ENCODE measurements at regions not wholly inside any gene's neighbourhood (a gene's known extent, or its start where the extent isn't known, plus 50 kb on each side); places are given as distances from the start of the nearest gene placed in this dataset.

DNA sequence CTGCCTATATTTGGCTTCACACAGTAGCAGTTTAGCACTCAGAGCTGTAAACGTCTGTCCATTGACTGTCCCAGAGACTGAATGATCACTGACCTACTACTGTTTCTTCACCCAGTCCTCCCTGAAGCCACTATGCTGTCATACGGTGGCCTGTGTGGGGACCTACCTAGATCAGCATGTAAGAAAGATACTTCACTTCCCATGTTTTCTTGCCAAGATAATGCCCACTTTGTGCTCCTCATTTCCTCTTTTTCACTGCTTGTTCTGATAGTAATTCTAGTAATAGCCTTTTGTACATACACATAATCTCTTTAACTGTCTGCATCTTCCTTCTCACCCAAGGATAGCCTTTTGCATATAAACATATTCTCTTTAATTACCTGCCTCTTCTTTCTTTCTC is 109.9 kb upstream of the TIAM2 start:
- DNase-seq (ENCODE audit: low read depth in 1 of 2, low spot score in 1 of 2): no peak

DNA sequence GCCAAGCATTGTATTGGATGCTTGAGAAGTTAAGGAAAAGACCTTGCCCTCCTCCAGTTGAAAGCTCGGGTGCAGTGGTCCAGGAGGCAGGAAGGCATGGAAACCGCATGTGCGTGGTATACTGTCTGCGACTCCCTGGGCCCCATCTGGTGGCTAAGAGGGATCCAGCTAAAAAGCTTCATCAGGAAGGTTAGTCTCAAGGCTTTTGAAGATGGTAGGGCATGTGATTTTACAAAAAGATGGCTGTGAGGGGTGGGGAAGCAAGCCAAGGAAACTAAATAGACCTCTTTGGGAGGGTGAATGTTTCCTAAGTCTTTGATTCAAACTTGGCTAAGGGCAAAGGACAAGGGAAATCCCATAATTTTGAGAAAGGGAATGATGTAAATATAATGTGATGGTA is 109.1 kb upstream of the TIAM2 start:
- no peak for DNase-seq (ENCODE audit: low read depth in 1 of 2, low spot score in 1 of 2)

DNA sequence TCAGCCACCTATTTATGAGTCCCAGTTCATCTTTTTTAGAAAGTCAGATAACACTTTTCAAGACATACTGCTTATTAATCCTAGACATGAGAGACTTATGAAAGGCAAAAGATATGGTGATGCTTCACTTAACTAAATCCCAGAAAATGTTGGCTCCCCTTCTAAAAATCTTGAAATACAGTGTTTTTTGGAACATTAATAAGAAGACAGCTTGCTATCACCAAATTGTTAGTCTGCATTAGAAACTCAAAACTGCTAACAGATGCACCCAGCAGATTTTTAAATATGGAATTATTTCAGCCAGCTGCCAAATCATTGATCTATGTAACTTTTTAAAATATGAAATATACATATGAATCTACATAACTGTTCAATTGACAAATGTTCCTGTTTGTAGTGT is 108.6 kb upstream of the TIAM2 start:
- no peak for DNase-seq (ENCODE audit: low read depth in 1 of 2, low spot score in 1 of 2)

DNA sequence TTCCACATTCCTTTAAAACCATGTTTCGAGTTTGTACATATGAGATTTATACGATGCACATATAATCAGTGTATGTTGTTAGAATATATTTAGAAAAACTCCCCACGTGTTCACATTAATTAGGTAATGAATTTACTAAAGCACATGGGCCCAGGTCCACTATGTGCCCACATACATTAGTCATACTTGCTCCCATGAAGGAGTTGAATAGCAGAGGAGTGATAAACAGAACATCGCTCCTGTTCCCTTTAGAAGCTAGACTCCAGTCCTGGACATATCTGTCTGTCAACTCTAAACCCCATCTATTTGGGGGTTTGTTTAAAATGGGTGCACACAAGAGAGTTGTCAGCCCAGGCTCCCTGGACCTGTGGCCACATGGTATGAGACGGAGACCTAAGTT is 108.1 kb upstream of the TIAM2 start:
- no peak for DNase-seq (ENCODE audit: low read depth in 1 of 2, low spot score in 1 of 2)

DNA sequence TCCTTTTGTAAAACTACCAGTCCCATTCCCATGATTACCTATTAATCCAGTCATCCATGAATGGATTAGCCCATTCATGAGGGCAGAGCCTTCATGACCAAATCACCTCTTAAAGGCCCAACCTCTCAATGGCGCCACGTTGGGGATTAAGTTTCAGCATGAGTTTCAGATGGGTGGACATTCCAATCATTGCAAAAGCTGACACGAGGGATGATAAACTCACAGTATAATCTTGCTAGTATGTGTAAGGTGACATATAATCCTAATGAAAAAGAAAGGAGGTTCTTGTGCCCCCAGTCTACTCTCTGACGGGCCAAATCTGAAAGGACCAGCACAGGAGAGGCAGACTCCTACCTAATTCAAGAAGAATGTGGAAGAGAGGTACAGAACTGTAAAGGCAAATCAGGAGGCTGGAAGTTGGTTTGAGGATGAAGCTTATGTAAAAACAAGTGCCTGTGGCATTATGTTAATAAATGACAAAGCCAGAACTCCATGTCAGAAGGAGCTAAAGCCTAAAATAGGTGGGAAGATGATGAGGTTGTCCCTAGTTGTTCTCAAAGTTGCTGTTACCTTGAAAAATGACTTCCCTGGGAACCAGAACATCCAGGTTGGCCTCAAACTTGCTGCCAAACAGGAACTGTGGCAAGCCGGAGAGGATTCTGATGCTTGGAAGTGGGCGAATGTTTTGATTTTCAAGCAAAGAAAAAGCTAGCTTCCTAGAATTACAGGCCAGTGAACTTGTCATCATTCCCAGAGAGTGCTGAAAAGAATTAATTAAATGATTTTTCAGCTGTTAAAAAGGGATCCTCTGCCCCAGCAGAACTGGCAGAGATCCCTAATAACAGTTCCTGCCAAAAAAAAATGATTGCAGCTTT is 106.5 kb upstream of the TIAM2 start:
- DNase-seq (ENCODE audit: low read depth in 1 of 2, low spot score in 1 of 2): no peak

DNA sequence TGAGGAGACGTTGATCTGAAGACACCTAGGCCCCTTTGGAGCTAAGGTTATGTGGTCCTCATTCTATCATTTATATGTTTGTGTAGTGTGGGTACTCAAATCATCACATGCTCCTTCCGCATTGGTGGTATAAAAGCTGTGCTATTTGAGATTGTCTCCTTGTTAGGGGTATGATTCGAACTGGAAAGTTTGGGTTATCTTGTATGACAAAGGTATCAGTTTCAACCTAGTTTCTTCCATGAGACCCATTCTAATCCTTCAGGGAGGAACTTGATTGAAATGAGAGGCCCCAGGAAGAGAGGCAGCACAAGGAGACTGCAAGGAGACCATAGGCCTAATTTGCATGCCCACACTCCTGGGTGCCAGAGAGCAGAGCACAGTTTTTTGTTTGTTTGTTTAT is 104.2 kb upstream of the TIAM2 start:
- no peak for DNase-seq (ENCODE audit: low read depth in 1 of 2, low spot score in 1 of 2)

DNA sequence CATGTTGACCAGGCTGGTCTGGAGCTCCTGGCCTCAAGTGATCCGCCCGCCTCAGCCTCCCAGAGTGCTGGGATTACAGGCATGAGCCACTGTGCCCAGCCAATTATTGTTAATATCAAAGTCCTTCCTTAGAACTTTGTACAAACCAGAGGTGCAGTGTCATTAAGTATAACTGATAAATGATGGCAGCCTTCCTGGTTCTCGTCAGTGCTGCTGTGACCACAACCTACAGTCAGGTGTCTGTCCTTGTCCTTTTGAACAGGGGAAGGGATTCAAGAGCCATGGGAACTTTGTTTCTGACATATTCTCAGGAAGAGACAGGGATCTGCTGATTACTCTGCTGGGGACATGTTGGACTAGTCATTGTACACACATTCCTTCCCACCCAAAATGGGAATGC is 103.2 kb upstream of the TIAM2 start:
- DNase-seq (ENCODE audit: low read depth in 1 of 2, low spot score in 1 of 2): no peak

DNA sequence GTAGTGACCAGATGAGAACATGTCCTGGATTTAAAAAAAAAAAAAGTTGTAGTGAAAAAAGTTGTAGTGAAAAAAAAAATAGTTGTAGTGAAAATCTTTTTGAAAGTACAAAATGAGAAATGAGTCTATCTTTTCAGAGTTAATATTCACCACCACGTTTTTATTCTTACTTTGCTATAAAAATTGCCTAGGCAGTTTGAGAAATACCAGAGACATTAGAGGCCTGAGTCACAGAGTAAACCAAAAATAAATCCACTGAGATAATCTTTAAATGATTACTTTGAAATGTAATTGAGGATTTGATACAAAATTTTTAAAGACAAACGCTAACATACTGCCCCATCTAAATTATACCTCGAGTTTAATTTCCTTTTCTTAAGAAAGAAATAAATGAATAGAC is 101.2 kb upstream of the TIAM2 start:
- no peak for DNase-seq (ENCODE audit: low read depth in 1 of 2, low spot score in 1 of 2)

DNA sequence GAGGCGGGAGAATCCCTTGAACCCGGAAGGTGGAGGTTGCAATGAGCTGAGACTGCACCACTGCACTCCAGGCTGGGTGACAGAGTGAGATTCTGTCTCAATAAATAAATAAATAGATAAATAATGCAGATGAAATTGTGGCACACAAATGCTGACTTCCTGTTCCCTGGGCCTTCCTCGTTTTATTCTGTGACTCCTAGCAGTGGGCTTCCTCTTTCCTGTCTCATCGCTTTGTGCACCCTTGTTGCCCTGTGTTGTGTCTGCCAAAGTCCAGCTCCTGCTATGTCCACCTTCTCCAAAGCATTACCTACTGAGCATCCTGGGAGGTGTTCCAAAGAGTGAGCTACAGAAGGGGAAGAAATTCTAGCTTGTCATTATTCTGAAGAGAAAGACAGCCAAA is 100.2 kb upstream of the TIAM2 start:
- no peak for DNase-seq (ENCODE audit: low read depth in 1 of 2, low spot score in 1 of 2)

DNA sequence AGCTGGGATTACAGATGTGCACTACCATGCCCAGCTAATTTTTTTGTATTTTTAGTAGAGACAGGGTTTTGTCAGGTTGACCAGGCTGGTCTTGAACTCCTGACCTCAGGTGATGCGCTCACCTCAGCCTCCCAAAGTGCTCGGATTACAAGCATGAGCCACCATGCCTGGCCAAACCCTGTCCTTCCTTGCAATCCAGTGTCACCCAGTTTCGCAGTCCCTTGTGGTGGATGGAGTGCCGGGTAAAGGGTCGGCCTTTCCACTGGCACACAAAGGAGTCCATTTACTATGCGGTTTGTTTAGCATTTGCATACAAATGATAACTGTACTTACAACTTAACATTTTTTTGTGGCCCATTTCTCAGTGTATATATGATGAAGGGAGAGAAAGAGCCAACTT is 99.3 kb upstream of the TIAM2 start:
- DNase-seq (ENCODE audit: low read depth in 1 of 2, low spot score in 1 of 2): no peak

DNA sequence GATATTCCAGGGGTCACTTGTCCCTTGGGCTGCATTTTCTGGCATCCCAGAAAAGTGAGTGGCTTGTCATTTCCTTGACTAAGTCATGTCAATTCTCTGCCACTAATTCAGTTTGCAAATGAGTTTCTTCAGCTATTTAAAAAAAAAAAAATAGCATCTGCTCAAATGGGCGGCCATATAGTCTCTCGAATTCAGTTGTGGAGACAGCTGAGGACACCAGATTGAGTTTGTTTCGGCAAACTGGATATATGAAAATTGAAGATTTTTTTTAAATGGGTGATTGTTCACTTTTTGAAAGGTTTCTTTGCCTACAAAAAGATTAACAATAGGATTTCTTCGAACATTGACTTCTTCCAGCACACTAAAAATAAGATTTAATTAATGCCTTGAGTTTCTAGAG is 96.3 kb upstream of the TIAM2 start:
- no peak for DNase-seq (ENCODE audit: low read depth in 1 of 2, low spot score in 1 of 2)

DNA sequence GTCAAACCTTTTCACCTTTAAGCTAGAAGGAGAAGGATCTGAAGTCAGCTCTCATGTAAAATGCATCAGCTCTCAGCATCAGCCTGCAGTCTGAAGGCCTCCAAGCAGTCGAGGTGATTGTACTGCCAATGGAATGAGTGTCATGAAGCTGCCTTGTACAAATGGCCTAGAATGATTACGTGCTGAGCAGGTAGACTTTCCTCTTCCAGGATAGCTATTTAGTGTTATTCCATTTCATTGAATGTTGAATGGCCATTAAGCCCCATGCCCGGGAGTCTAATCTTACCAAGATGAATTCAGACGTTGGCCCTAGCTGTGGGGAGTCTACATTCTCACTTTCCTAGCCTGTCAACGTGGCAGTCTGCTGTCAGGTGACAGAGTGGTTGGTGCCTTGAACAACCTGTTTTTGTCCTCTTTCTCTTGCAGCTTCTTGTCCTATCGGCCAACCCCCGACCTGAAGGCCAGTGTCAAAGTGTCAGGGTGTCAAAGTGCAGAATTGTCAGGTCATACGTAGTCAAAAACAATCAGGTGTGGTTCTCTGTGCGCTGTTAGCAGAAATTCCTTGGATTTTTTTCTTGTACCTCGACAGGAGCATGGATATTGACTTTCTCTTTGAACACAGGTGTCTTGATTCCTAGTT is 95.2 kb upstream of the TIAM2 start:
- no peak for DNase-seq (ENCODE audit: low read depth in 1 of 2, low spot score in 1 of 2)

DNA sequence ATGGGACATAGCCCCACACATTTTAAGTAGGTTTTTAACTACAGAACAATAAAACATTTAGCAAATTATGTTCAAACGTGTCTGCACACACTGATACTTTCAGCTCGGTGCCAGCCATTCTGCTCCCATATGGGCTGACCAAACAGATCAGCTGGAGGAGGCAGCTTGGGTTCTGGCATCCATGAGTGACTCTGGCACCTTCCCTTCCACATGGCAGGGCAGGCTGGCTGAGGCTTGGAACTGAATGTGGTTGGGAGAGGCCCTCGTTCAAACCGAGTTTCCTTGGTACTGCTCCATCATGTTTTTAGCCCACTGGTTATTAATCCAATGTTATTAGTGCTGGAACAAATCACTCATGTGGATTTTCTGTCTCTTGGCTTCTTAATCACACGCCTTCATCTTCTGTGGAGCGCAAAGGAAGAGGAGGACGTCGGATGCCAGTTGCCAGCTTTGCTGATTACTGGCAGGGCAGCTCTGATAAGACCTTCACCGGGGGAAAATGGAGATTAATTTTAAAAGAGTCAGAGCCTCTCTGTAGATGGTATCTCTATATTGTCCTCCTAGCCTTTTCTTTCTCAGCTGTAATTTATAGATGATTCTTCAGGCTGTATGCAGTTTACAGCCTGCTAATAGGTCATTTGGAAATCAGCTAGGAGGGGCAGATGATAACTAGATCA is 93.1 kb upstream of the TIAM2 start:
- no peak for DNase-seq (ENCODE audit: low read depth in 1 of 2, low spot score in 1 of 2)

DNA sequence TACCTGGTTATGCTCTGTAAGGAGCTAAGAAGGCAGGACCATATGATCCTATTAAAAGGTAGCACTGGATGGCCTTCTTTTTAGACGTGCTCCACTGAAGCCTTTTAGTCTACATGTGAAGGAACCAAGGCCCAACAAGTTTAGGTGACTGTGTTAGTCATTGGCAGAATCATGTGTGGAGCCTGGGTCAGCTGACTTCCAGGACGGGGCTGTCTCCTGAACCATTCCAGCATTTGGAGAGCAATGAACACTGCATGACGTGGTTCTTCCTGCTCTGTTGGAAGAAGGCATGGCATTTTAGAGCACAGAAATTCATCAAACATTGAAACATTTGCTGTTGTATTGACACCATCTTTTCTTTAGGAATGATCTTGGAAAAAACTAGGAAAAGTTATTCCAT is 87.8 kb upstream of the TIAM2 start:
- DNase-seq (ENCODE audit: low read depth in 1 of 2, low spot score in 1 of 2): no peak

DNA sequence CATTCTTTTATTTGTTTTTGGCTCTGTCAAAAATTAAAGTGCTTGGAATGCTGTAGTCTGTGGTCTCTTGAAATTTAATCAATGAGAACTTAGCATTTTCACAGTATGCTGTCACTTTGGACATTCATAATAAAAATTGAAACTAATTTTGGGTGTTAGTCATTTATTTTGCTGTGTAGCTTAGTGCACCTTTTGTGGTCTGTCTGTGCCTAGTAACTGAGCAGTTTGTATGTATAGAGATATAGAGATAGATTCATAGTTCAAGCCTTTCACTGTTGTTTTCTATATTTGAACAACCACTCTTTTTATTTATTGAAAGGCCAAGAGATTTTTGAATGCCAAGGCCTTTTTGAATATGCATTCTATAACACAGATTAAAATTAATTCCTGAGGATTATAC is 86.4 kb upstream of the TIAM2 start:
- DNase-seq (ENCODE audit: low read depth in 1 of 2, low spot score in 1 of 2): no peak

DNA sequence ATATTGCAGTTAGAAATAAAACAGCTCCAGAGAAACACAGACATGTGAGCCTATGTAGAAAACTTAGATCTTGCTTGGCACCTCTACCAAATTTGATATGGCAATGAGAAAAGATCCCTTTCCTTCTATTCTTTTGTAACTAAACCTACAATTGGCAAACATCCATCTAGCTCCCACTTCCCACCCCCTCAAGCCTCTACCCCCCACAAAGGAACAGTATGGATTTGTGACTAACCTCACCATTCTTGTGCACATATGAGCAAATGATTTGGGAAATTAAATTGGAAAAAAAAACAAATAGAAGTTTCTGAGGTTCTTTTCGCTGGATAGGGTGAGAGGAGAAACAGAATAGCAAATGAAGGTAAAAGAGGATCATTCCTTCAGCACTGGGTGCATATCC is 85.8 kb upstream of the TIAM2 start:
- no peak for DNase-seq (ENCODE audit: low read depth in 1 of 2, low spot score in 1 of 2)

DNA sequence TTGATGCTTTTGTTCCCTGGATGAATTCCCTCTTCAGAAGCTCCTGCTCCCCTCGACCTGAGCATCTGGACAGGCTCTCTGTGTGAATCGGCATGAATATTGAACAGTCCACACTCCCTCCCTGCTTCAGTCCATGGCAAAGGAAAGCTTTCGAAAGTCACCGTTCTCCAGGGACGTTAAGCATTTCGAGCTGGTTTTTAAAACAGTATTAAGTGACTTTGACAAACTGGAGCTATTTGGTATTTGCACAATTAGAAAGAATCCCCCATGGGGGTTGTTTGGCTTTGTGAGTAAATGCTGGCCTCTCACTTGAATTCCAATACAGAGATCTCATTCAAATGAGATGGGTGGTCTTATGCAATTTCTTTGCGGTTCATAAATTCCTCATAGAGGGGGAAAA is 85.3 kb upstream of the TIAM2 start:
- no peak for DNase-seq (ENCODE audit: low read depth in 1 of 2, low spot score in 1 of 2)

DNA sequence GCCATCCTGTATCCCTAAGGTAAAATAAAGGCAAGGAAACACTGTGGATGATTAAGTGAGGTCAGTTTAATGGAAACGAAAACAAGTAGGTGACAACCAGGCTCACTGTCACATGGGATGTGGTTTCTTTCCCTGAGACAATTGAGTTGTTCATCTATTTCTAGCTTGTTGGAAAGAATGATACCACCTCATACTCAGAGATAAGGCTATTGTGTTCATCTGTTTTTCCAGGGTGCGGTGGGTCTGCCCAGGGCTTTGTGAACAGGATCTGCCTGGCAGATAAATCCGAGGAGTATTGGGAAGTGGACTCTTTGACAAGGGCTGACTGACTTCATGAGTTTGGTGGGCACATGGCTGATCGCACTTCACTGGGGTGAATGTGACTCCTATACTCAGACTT is 80.8 kb upstream of the TIAM2 start:
- no peak for DNase-seq (ENCODE audit: low read depth in 1 of 2, low spot score in 1 of 2)

DNA sequence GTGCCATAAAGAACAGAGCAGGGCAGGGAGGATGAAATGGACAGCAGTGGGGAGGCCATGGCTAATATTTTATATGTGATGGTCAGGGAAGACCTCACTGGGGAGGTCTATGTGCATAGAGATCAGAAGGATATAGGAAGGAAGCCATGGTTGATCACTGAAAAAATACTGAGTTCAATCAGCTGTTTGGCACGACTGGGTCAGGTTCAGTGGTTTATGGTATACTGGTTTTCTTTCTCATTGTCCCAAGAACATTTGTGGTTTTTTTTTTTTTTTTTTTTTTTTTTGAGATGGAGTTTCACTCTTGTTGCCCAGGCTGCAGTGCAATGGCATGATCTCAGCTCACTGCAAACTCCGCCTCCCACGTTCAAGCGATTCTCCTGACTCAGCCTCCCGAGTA is 78.3 kb upstream of the TIAM2 start:
- no peak for DNase-seq (ENCODE audit: low read depth in 1 of 2, low spot score in 1 of 2)

DNA sequence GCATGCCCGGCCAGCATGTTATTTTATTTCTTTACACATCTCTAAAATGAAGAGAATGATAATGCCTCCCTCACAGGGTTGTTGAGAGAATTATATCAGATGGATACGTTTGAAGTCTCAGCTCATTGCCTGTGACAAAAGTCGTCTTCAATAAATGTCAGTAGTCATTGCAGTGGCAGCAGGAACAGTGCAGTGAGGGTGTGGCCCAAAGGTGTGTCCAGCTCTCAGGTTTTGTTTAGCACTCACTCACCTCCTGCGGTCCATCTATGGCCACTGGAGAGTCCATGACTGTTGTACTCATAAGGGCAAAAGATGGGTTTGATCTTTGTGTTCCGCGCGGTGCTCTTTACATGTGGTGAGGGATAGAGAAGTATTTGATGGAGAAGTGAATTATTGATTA is 77.2 kb upstream of the TIAM2 start:
- DNase-seq (ENCODE audit: low read depth in 1 of 2, low spot score in 1 of 2): no peak

DNA sequence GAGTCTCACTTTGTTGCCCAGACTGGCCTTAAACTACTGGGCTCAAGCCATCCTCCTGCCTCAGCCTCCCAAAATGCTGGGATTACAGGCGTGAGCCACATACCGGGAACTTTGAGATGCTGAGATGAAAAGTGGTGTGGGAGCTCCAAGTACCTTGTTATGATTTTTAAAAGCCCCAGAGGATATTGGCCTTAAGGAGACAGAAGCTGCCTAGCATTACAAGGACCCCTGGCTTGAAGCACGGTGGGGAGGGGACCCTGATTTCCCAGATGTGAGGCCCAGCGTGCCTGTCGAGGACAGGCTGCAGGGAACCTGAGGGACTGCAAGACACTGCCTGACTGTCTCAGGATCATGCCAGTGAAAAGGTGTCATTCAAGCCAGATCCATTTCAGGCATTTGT is 75.3 kb upstream of the TIAM2 start:
- DNase-seq (ENCODE audit: low read depth in 1 of 2, low spot score in 1 of 2): no peak

DNA sequence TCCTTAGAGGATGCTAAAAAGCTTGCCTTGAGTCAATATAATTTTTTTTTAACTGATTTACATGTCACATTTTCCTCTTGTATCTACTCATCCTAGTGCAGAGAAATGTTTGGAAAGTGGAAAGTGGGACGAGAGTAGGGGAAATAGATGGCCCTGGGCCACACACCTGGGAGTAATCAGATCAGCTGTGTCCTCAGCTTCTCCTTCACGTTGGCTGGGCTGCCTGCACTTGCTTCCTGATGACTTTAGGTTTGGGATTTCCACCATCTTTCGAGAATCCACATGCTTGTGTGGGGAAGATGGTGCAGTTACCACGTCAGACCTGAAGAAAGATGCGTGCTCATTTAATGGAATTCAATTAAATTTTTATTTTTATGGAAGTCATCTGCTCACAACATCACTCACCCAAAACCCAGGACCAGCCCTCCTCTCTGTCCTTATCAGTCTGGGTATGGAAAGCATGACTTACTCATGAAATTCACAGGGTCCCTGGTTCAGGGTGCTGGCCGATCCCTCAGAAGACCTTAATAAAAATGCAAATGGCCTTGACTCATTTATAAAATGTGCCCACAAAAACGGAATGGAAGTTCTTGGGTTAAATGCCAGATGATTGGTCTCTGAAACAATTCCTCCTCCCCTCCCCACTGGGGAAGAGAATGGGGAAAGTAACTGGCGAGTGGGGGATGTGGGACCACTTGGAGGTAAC is 74.5 kb upstream of the TIAM2 start:
- no peak for DNase-seq (ENCODE audit: low read depth in 1 of 2, low spot score in 1 of 2)
